ENCODE measurements at regions not wholly inside any gene's neighbourhood (a gene's known extent, or its start where the extent isn't known, plus 50 kb on each side); places are given as distances from the start of the nearest gene placed in this dataset.
"Not testable (repeated sequence)": the region's sequence is repeated elsewhere in the genome, so short reads cannot be mapped to it uniquely, and the experiment has no call there.

- in situ Hi-C loops (cut with HindIII; ENCODE audit: low pct_unique_long_range_greater_than_20kb, low sequenced_read_pairs), result no loop called here
- no peak for DNase-seq (ENCODE audit: low read depth)
These were observed 110.4 kb upstream of the EPB41L4A start for GRCh38 chr5:112529525-112529924.

GRCh38 chr5:112532654-112533360, 113.7 kb upstream of the EPB41L4A start:
- no peak for DNase-seq (ENCODE audit: low read depth)
- in situ Hi-C loops (cut with HindIII; ENCODE audit: low pct_unique_long_range_greater_than_20kb, low sequenced_read_pairs), result no loop called here

DNA sequence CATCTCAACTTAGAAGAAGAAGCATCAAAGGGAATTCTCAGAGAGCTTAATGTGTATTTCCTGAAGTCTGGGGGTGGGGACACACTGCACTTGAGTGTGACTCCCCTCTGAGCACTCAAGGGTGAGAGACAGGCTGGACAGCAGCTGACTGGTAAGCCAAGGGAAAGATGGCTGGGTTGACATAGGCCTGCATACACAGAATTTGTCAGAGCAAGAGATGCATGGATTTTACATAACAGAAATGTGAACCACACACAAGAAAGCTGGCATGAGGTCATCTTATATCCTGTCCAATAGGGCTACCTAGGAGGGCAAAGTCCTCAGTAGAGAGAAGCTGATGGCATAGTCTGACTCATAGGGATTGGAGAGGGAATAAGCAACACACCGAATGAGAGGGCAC, 114.3 kb upstream of the EPB41L4A start:
- in situ Hi-C loops (cut with HindIII; ENCODE audit: low pct_unique_long_range_greater_than_20kb, low sequenced_read_pairs), result no loop called here
- DNase-seq (ENCODE audit: low read depth), result peak; percentile 90

- DNase-seq (ENCODE audit: low read depth), result no peak
- in situ Hi-C loops (cut with HindIII; ENCODE audit: low pct_unique_long_range_greater_than_20kb, low sequenced_read_pairs), result no loop called here
These were observed 115.0 kb upstream of the EPB41L4A start for GRCh38 chr5:112534067-112534583.

DNA sequence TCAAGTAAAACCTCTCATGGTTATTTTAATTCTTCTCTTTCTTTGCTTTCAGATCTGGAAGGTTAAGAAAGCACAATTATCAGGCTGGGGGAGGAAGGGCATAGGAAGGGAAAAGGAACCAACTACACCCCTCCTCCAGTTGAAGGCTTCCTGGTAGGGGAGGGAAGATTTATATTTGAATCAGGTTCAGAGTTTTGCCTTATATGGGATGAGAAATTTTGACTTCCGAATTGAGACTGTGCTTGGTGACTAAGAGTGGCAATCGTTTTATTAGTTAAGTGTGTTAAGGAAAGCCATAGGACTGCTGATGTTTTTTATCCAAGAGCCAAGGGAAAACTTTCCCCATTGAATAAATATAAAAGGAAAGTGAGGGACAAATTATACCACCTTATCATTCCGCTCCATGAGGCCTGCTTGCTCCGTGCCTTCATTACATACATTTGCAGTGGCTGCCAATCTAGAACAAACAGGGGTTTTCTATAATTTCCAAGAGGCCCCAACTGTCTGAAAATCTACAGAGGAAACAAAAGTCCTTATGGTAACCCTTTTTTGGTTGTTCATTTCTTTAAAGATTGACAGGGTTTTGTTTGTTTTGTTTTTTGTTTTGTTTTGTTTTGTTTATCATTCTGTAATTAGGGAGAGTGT, 115.7 kb upstream of the EPB41L4A start:
- in situ Hi-C loops (cut with HindIII; ENCODE audit: low pct_unique_long_range_greater_than_20kb, low sequenced_read_pairs), result no loop called here
- no peak for DNase-seq (ENCODE audit: low read depth)

DNA sequence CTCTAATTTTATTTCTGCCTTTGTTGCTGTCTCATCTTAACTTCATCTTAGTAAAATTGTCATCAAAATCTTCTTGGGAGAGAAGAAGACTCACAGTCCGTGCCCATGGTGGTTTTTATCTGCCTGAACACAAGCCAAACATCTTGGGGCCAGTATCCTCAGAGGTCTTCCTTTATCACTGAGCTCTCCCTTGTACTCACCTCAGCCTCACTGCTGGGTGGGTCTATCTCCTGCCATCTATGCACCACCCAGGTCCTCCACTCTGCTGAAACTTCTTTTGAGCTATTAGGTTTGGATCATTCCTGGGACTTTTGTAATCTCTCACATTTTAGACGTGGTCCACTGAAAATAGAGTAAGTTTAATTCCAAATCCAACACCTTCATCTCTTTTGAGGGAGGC, 116.3 kb upstream of the EPB41L4A start:
- no peak for DNase-seq (ENCODE audit: low read depth)
- in situ Hi-C loops (cut with HindIII; ENCODE audit: low pct_unique_long_range_greater_than_20kb, low sequenced_read_pairs), result no loop called here

GRCh38 chr5:112544558-112544957, 125.5 kb upstream of the EPB41L4A start:
- in situ Hi-C loops (cut with HindIII; ENCODE audit: low pct_unique_long_range_greater_than_20kb, low sequenced_read_pairs); DNase-seq (ENCODE audit: low read depth): not testable (repeated sequence)

- in situ Hi-C loops (cut with HindIII; ENCODE audit: low pct_unique_long_range_greater_than_20kb, low sequenced_read_pairs), result no loop called here
- DNase-seq (ENCODE audit: low read depth), result peak; percentile 1
These were observed 128.0 kb upstream of the EPB41L4A start for GRCh38 chr5:112546946-112547592.

GRCh38 chr5:112548246-112548881, 129.3 kb upstream of the EPB41L4A start:
- peak; percentile 75 for DNase-seq (ENCODE audit: low read depth)
- in situ Hi-C loops (cut with HindIII; ENCODE audit: low pct_unique_long_range_greater_than_20kb, low sequenced_read_pairs), result no loop called here

- in situ Hi-C loops (cut with HindIII; ENCODE audit: low pct_unique_long_range_greater_than_20kb, low sequenced_read_pairs), result no loop called here
- no peak for DNase-seq (ENCODE audit: low read depth)
These were observed 130.1 kb upstream of the EPB41L4A start for GRCh38 chr5:112549127-112549526.

GRCh38 chr5:112549605-112550166, 130.6 kb upstream of the EPB41L4A start:
- in situ Hi-C loops (cut with HindIII; ENCODE audit: low pct_unique_long_range_greater_than_20kb, low sequenced_read_pairs), result no loop called here
- DNase-seq (ENCODE audit: low read depth), result no peak

DNA sequence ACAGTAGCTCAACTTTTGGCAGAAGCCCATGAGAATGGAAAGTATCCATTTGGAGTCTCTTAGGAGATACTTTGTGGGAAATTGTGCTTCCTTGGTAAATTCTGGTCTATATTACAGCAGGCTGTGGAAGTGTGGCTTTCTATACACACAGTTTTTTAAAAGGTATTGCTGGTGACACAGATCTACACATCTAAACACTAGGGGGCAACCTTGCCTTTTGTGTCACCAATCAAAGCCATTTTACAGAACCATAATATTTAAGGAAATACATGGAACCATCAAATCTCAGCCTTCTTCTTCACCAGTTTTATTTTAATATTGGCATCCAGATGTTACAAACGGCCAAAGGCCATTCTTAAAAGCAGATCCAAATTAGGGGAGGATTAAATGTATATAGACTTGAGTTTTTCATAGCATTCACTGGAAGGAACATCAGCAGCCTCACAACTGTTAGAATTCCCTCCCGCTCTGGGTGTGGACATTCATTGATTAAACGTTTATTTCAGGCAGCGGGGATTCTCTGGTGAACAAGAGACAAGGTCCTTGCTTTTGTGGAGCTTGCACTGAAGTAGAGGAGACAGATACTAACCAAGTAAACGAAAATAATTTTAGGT, 132.4 kb upstream of the EPB41L4A start:
- peak; percentile 27 for DNase-seq (ENCODE audit: low read depth)
- in situ Hi-C loops (cut with HindIII; ENCODE audit: low pct_unique_long_range_greater_than_20kb, low sequenced_read_pairs), result no loop called here

- in situ Hi-C loops (cut with HindIII; ENCODE audit: low pct_unique_long_range_greater_than_20kb, low sequenced_read_pairs), result no loop called here
These were observed 133.1 kb upstream of the EPB41L4A start for GRCh38 chr5:112552216-112552615.

GRCh38 chr5:112552791-112553190, 133.7 kb upstream of the EPB41L4A start:
- in situ Hi-C loops (cut with HindIII; ENCODE audit: low pct_unique_long_range_greater_than_20kb, low sequenced_read_pairs), result no loop called here
- DNase-seq (ENCODE audit: low read depth), result no peak

More at GRCh38 chr5:112552216-112552615, 133.1 kb upstream of the EPB41L4A start:
- no peak for DNase-seq (ENCODE audit: low read depth)

DNA sequence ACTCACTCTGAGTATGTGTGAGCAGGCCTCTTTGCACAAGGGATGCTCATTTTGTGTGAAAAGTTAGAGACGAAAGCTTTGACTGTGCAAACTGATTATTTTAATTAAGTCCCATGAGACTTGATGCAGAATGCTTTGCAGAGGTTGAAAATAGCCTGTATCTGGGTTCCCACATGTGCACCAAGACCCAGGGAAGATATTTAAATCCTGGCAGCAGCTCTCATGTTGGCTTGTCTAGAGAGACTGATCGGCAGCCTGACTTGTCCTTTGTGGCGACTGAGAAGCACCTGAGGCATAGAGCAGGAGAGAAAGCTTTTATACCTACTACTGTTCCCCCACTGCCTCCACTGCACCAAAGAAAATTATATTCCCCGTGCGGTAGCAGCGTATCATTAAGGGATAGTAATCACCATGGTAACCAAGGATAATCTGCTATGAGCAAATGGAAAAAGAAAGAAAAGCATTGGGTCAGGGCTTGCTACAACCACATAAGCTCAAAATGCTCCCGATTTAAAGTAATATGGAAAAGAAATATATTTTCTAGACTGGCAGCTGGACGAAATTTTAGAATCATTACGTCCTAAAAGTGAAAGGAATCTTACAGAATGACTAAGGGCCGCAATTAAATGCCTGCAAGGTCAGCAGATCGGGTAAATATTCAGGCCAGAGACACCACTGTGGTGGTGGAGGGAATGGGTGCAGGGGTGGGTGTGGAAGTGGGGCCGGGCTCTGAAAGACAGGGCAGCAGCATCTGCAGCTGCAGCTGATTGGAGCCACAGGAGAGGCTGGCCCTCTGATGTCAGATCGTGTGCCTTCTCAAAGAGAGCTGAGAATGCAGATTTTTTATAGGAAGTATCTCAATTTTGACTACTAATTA, 135.3 kb upstream of the EPB41L4A start:
- in situ Hi-C loops (cut with HindIII; ENCODE audit: low pct_unique_long_range_greater_than_20kb, low sequenced_read_pairs), result no loop called here
- DNase-seq (ENCODE audit: low read depth), result no peak

DNA sequence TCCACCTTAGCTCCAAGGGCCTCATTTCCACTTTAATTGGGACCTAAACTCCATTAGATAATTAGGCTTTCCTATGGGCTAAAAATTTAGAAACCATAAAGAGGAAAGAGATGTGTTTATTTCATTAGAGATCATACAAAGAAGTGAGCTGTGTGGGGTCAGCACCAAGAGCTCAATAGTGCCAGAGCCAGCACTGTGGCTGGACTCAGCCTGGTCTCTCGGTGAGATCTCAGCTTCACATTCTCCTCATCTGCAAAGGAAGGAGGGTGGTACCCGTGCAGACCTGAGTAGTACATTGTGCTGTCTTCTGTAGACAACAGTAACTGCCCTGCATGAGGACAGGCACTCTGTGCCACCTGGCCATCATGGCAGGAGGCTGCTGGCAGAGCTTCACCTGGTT, 136.1 kb upstream of the EPB41L4A start:
- no peak for DNase-seq (ENCODE audit: low read depth)
- in situ Hi-C loops (cut with HindIII; ENCODE audit: low pct_unique_long_range_greater_than_20kb, low sequenced_read_pairs), result no loop called here

GRCh38 chr5:112555691-112556090, 136.6 kb upstream of the EPB41L4A start:
- DNase-seq (ENCODE audit: low read depth), result no peak
- in situ Hi-C loops (cut with HindIII; ENCODE audit: low pct_unique_long_range_greater_than_20kb, low sequenced_read_pairs), result no loop called here
